ENCODE measurements at regions not wholly inside any gene's neighbourhood (a gene's known extent, or its start where the extent isn't known, plus 50 kb on each side); places are given as distances from the start of the nearest gene placed in this dataset.

DNA sequence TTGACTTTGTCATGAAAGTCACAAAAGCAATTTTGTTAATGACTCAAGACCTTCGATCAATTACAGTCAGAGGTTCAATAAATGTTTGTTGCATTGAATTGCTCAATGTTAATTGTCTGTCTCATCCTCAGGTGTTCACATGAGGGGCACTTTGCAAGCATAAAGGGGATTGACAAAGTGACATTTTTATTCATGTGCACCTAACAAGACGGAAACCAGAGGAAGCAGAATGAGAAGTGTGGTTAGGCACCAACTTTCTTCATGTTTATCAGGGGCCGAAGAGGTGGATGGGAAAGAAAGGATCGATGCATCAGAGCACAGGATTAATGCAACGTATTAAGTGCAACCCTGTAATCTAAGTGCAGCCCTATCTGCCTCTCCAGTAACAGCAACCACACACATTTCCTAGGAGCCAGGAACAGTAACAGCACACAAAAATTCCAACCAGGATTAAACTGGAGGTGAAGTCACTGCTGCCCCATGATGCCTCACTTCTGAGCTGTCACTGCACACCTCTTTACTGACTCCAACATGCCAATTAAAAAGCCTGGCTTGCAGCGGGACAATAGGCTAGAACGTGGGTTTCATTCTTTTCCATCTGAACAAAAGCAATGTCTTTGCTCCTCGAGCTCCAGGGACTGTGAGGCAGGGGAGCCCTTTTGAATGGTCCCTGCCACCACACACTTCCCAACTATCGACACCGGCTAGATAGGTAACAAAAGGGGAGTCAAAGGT, 262.7 kb downstream of the CD83 start:
- TF ChIP-seq EZH2 (IDR thresholded peaks at IDR 0.05; ENCODE audit: borderline replicate concordance, insufficient read depth, low read length, poor library complexity, severe bottlenecking) (no peak), EP300 (conservative IDR thresholded peaks at IDR 0.05; ENCODE audit: poor library complexity, severe bottlenecking) (no peak), TAF1 (IDR thresholded peaks at IDR 0.05; ENCODE audit: low read depth) (no peak), RAD21 (conservative IDR thresholded peaks at IDR 0.05) (no peak), SMC3 (conservative IDR thresholded peaks at IDR 0.05; ENCODE audit: poor library complexity) (no peak), POLR2AphosphoS5 (IDR thresholded peaks at IDR 0.05) (no peak), MXI1 (conservative IDR thresholded peaks at IDR 0.05; ENCODE audit: poor library complexity, severe bottlenecking) (no peak)
- TF ChIP-seq, protein P1, sequence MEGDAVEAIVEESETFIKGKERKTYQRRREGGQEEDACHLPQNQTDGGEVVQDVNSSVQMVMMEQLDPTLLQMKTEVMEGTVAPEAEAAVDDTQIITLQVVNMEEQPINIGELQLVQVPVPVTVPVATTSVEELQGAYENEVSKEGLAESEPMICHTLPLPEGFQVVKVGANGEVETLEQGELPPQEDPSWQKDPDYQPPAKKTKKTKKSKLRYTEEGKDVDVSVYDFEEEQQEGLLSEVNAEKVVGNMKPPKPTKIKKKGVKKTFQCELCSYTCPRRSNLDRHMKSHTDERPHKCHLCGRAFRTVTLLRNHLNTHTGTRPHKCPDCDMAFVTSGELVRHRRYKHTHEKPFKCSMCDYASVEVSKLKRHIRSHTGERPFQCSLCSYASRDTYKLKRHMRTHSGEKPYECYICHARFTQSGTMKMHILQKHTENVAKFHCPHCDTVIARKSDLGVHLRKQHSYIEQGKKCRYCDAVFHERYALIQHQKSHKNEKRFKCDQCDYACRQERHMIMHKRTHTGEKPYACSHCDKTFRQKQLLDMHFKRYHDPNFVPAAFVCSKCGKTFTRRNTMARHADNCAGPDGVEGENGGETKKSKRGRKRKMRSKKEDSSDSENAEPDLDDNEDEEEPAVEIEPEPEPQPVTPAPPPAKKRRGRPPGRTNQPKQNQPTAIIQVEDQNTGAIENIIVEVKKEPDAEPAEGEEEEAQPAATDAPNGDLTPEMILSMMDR (IDR thresholded peaks at IDR 0.05; ENCODE audit: poor library complexity, severe bottlenecking): no peak
- TF ChIP-seq, protein P2, sequence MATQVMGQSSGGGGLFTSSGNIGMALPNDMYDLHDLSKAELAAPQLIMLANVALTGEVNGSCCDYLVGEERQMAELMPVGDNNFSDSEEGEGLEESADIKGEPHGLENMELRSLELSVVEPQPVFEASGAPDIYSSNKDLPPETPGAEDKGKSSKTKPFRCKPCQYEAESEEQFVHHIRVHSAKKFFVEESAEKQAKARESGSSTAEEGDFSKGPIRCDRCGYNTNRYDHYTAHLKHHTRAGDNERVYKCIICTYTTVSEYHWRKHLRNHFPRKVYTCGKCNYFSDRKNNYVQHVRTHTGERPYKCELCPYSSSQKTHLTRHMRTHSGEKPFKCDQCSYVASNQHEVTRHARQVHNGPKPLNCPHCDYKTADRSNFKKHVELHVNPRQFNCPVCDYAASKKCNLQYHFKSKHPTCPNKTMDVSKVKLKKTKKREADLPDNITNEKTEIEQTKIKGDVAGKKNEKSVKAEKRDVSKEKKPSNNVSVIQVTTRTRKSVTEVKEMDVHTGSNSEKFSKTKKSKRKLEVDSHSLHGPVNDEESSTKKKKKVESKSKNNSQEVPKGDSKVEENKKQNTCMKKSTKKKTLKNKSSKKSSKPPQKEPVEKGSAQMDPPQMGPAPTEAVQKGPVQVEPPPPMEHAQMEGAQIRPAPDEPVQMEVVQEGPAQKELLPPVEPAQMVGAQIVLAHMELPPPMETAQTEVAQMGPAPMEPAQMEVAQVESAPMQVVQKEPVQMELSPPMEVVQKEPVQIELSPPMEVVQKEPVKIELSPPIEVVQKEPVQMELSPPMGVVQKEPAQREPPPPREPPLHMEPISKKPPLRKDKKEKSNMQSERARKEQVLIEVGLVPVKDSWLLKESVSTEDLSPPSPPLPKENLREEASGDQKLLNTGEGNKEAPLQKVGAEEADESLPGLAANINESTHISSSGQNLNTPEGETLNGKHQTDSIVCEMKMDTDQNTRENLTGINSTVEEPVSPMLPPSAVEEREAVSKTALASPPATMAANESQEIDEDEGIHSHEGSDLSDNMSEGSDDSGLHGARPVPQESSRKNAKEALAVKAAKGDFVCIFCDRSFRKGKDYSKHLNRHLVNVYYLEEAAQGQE (IDR thresholded peaks at IDR 0.05; ENCODE audit: borderline replicate concordance): no peak
- no peaks in the 10 kb centered on the region for H3K9me2 ChIP-seq (ENCODE audit: insufficient read depth, low read length)
- H3F3A ChIP-seq (ENCODE audit: insufficient read depth, low read length, poor library complexity, severe bottlenecking): no peaks in the 10 kb centered on the region
- H3K4me2 ChIP-seq (ENCODE audit: low read length): no peak overlapping the region
- no peak overlapping the region for H2AFZ ChIP-seq (ENCODE audit: low read depth, low read length)
- H3K36me3 ChIP-seq (ENCODE audit: insufficient read depth, low read length): no peaks in the 10 kb centered on the region
- no peaks in the 10 kb centered on the region for H4K20me1 ChIP-seq (ENCODE audit: insufficient read depth)
- no peak overlapping the region for H3K27ac ChIP-seq (ENCODE audit: low read length)
- no peaks in the 10 kb centered on the region for H3K9me3 ChIP-seq (ENCODE audit: low read length)
- H3K79me2 ChIP-seq (replicated peaks; ENCODE audit: insufficient read depth, low read length): no peaks in the 10 kb centered on the region
- H3K27me3 ChIP-seq (ENCODE audit: insufficient read depth, low read depth, low read length): no peaks in the 10 kb centered on the region
- no peak overlapping the region for H3K9ac ChIP-seq (ENCODE audit: low read length)
- no peak overlapping the region for H3K4me3 ChIP-seq (ENCODE audit: low read length)

DNA sequence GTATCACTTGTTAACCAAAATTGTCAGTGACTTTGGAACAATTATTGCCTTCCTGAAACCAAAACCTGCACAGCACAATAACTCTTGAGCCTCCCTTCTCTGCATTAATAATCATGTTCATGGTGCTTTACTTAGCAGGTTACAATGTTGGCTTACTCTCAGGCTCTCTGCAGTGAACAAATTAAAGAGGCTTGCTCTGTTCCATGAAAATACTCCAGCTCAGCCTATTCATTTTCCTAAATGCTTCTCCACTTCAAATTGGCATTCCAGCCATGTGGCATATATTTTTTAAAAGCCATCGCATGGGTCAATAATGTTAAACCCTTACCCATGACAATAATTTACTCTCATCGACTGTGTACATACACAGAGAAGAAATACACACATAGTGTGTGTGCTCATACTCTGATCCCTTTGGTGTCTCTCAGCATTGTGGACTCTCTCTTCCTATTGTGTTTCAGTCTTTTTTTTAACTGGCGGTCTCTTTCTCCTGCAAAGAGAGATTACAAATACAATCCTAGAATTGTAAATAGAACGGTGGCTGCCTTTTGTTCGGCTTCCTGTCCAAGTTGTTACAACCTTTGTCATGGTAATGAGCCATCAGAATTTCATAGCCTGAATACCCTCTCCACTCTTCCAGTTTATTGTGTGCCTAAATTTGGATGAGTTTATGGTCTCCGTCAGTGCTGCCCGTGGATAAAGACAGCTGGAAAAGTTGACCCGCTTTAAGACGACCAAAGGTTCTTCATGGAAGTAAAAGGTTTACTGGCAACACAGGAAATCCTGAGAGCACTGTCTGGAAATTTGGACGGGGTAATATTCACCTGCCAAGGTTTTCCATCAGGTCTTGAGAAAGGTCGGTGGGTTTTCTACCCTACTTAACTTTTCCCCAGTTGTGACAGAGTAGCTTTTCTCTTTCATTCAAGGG, 263.6 kb downstream of the CD83 start:
- Histone ChIP-seq H3K27ac (ENCODE audit: low read length) (no peak overlapping the region), H3K4me2 (ENCODE audit: low read length) (no peak overlapping the region), H3K79me2 (replicated peaks; ENCODE audit: insufficient read depth, low read length) (no peaks in the 10 kb centered on the region), H3K4me3 (ENCODE audit: low read length) (no peak overlapping the region), H3K27me3 (ENCODE audit: insufficient read depth, low read depth, low read length) (no peaks in the 10 kb centered on the region), H3K36me3 (ENCODE audit: insufficient read depth, low read length) (no peaks in the 10 kb centered on the region), H2AFZ (ENCODE audit: low read depth, low read length) (no peak overlapping the region), H3K9me2 (ENCODE audit: insufficient read depth, low read length) (no peaks in the 10 kb centered on the region), H3F3A (ENCODE audit: insufficient read depth, low read length, poor library complexity, severe bottlenecking) (no peaks in the 10 kb centered on the region), H3K9ac (ENCODE audit: low read length) (no peak overlapping the region), H4K20me1 (ENCODE audit: insufficient read depth) (no peaks in the 10 kb centered on the region), H3K9me3 (ENCODE audit: low read length) (no peaks in the 10 kb centered on the region)
- TF ChIP-seq, protein P1 (IDR thresholded peaks at IDR 0.05; ENCODE audit: poor library complexity, severe bottlenecking): no peak
- TF ChIP-seq EP300 (conservative IDR thresholded peaks at IDR 0.05; ENCODE audit: poor library complexity, severe bottlenecking) (no peak), SMC3 (conservative IDR thresholded peaks at IDR 0.05; ENCODE audit: poor library complexity) (no peak), EZH2 (IDR thresholded peaks at IDR 0.05; ENCODE audit: borderline replicate concordance, insufficient read depth, low read length, poor library complexity, severe bottlenecking) (no peak), POLR2AphosphoS5 (IDR thresholded peaks at IDR 0.05) (no peak)
